Tibial artery (tissue), 4 donors: ENCODE measurements at regions not wholly inside any gene's neighbourhood (a gene's known extent, or its start where the extent isn't known, plus 50 kb on each side); places are given as distances from the start of the nearest gene placed in this dataset.

Source experiments
- DNase-seq, 2 donors: peaks; one replicate each; pipeline ENCODE4 v3.0.0-alpha.2; 2019
- H3K27ac ChIP-seq, 2 donors: fragments of 200-600 bp; sonication (generic) in 1 of 2; 1 replicate in 1 of 2; 2 replicates in 1 of 2; pipeline ENCODE4 v1.5.1; 2018 to 2019; ENCODE audit warnings: mild to moderate bottlenecking in 1 of 2
- H3K27me3 ChIP-seq, 2 donors: fragments of 200-600 bp; sonication (generic) in 1 of 2; one replicate each; pipeline versions ENCODE4 v1.5.1 to v1.6.0; 2016 to 2019
- H3K36me3 ChIP-seq, 3 donors: fragments of 200-600 bp; sonication (generic) in 2 of 3; one replicate each; pipeline ENCODE4 v1.5.1; 2016 to 2019; ENCODE audit warnings: mild to moderate bottlenecking in 2 of 3
- H3K4me1 ChIP-seq, 4 donors: fragments of 200-600 bp; sonication (generic) in 2 of 4; 1 replicate in 3 of 4; 2 replicates in 1 of 4; pipeline ENCODE4 v1.5.1; 2016 to 2019
- H3K4me3 ChIP-seq, 2 donors: fragments of 200-600 bp; sonication (generic) in 1 of 2; 1 replicate in 1 of 2; 2 replicates in 1 of 2; pipeline ENCODE4 v1.5.1; 2018 to 2019; ENCODE audit warnings: mild to moderate bottlenecking in 2 of 2
- H3K9me3 ChIP-seq, 3 donors: fragments of 200-600 bp; sonication (generic) in 1 of 3; one replicate each; pipeline ENCODE4 v1.5.1; 2016 to 2019
- CTCF ChIP-seq, 2 experiments: fragments of 200-600 bp in 1 of 2; fragments of 450-650 bp in 1 of 2; IDR thresholded peaks; one replicate each; pipeline ENCODE4 v1.5.1; 2017 to 2019; ENCODE audit warnings: antibody characterized with exemption in 2 of 2, mild to moderate bottlenecking in 1 of 2, moderate library complexity in 1 of 2
- intact Hi-C: fragments of 100-400 bp; cut with DNase I; formaldehyde crosslinking; loops from one replicate; pipeline ENCODE4 v1.15.0; 2023; ENCODE audit warnings: low total_unique reads

GRCh38 chr14:40318211-40318719, 886.0 kb upstream of the FBXO33 start:
- DNase-seq = no peak
- no peak overlapping the region for H3K4me3 ChIP-seq
- no peaks in the 10 kb centered on the region for H3K36me3 ChIP-seq
- intact Hi-C loops = no loop called here
- H3K27me3 ChIP-seq = no peaks in the 10 kb centered on the region
- H3K4me1 ChIP-seq = no peaks in the 10 kb centered on the region
- TF ChIP-seq CTCF (IDR thresholded peaks at IDR 0.05) = no peak
- no peak overlapping the region for H3K27ac ChIP-seq
- H3K9me3 ChIP-seq = no peaks in the 10 kb centered on the region

- Histone ChIP-seq H3K36me3 (no peaks in the 10 kb centered on the region), H3K4me1 (no peaks in the 10 kb centered on the region), H3K27me3 (no peaks in the 10 kb centered on the region), H3K4me3 (no peak overlapping the region), H3K27ac (no peak overlapping the region), H3K9me3 (no peaks in the 10 kb centered on the region)
- TF ChIP-seq CTCF (IDR thresholded peaks at IDR 0.05) = no peak
- no peak for DNase-seq
- intact Hi-C loops = no loop called here
Observed at GRCh38 chr14:40317690-40318089, 885.5 kb upstream of the FBXO33 start.

DNA sequence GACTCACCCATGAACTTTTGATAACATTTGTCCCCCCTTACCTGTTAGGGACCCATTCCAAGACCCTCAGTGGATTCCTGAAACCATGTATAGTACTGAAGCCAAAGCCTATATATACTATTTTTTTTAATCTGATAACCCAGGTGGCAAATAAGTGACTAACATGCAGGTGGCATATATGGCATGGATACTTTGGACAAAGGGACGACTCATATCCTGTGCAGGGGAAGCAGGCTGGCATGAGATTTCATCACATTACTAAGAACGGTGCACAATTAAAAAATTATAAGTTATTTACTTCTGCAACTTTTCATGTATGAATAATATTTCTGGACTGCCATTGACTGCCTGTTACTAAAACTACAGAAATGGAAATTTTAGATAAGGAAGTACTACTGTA, 880.1 kb upstream of the FBXO33 start:
- intact Hi-C loops = no loop called here
- Histone ChIP-seq H3K27ac (no peak overlapping the region), H3K4me3 (no peak overlapping the region), H3K9me3 (no peaks in the 10 kb centered on the region), H3K27me3 (no peaks in the 10 kb centered on the region), H3K36me3 (no peaks in the 10 kb centered on the region), H3K4me1 (no peaks in the 10 kb centered on the region)
- no peak for TF ChIP-seq CTCF (IDR thresholded peaks at IDR 0.05)
- no peak for DNase-seq

GRCh38 chr14:40309124-40309523, 876.9 kb upstream of the FBXO33 start:
- Histone ChIP-seq H3K9me3 (no peaks in the 10 kb centered on the region), H3K27ac (no peak overlapping the region), H3K36me3 (no peaks in the 10 kb centered on the region), H3K27me3 (no peaks in the 10 kb centered on the region), H3K4me3 (no peak overlapping the region), H3K4me1 (no peaks in the 10 kb centered on the region)
- TF ChIP-seq CTCF (IDR thresholded peaks at IDR 0.05) = no peak
- DNase-seq = no peak
- intact Hi-C loops = no loop called here

DNA sequence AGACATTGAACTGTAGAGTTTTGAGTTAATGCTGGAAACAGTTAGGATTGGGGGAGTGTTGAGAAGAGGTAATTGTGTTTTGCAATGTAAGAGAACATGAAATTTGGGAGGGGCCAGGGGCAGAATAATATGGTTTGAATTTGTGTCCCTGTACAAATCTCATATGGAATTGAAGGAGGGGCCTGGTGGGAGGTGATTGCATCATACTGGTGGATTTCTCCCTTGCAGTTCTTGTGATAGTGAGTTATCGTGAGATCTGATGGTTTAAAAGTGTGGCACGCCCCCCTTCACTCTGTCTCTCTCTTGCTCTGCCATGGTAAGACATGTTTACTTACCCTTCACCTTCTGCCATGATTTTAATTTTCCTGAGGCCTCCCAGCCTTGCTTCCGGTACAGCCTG, 876.0 kb upstream of the FBXO33 start:
- H3K4me1 ChIP-seq = no peaks in the 10 kb centered on the region
- no peaks in the 10 kb centered on the region for H3K36me3 ChIP-seq
- no peaks in the 10 kb centered on the region for H3K27me3 ChIP-seq
- DNase-seq = no peak
- TF ChIP-seq CTCF (IDR thresholded peaks at IDR 0.05) = no peak
- intact Hi-C loops = no loop called here
- H3K9me3 ChIP-seq = no peaks in the 10 kb centered on the region
- H3K27ac ChIP-seq = no peak overlapping the region
- H3K4me3 ChIP-seq = no peak overlapping the region

DNA sequence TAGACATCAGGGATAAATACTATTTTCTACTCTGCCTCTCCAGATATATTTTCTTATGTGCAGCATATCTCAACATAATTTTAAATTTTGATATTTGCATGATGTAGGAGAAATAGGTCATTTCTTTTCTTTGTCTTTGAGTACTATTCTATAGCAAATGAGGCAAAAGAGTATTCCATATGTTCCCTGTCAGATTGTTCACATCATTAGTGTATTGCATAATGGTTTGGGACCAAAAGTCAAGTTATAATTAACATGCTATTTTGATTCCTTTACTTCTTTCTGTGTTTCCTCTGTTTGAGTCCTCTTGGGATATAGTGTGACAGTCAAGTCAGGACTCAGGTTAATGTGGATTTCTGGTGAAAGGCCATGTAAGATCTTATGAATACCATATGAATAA, 864.6 kb upstream of the FBXO33 start:
- DNase-seq = no peak
- Histone ChIP-seq H3K27ac (no peak overlapping the region), H3K4me1 (no peaks in the 10 kb centered on the region), H3K36me3 (no peaks in the 10 kb centered on the region), H3K27me3 (no peaks in the 10 kb centered on the region), H3K9me3 (no peaks in the 10 kb centered on the region), H3K4me3 (no peak overlapping the region)
- intact Hi-C loops = no loop called here
- no peak for TF ChIP-seq CTCF (IDR thresholded peaks at IDR 0.05)
